ENCODE measurements at regions not wholly inside any gene's neighbourhood (a gene's known extent, or its start where the extent isn't known, plus 50 kb on each side); places are given as distances from the start of the nearest gene placed in this dataset.

DNA sequence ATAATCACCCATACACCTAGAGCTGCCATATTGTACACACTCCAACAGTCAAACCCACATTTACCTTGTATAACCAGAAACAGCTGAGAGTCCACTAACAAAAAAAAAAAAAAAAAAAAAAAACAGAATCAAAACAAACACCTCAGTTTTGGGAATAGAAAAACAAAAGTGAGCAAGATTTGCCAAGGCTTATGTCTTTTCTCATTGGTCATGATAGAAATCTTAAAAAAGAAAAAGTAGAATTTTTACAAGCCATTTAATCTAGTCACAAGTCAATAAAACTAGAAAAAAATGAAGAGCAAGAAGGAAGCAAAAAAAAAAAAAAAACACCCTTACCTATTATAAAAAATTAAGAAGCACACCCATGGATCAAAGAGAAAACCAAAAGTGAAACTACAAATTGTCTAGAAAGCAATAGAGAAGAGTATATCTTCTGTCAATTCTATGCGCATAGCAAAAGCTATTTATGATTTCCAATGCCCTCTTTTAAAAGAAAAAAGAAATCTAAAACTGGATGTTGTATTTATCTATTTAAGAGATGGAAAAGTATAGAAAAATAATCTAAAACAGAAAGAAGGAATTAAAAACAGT is 113.2 kb upstream of the GALNT2 start:
- no peak for DNase-seq (ENCODE audit: low read depth)
- in situ Hi-C loops (cut with HindIII; ENCODE audit: low pct_unique_long_range_greater_than_20kb, low sequenced_read_pairs): no loop called here

DNA sequence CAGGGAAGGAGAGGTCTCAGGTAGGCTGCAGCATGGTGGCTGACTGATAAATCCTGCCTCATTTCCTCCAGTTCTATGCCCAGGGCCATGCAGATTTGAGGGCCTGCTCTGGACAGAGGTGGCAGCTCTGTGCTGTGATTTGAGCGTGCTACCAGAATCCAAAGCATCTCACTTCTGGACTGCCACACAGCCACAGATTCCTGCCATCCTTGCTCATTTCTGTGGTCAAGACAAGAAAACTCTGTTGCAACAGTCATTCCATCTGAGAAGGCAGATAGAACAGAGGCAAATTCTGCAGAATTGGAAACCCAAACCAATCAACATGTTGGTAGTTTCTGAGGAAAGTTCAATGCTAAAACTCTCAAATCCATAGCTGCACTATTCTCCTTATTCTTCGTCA is 102.8 kb upstream of the GALNT2 start:
- DNase-seq (ENCODE audit: low read depth): no peak
- in situ Hi-C loops (cut with HindIII; ENCODE audit: low pct_unique_long_range_greater_than_20kb, low sequenced_read_pairs): no loop called here

DNA sequence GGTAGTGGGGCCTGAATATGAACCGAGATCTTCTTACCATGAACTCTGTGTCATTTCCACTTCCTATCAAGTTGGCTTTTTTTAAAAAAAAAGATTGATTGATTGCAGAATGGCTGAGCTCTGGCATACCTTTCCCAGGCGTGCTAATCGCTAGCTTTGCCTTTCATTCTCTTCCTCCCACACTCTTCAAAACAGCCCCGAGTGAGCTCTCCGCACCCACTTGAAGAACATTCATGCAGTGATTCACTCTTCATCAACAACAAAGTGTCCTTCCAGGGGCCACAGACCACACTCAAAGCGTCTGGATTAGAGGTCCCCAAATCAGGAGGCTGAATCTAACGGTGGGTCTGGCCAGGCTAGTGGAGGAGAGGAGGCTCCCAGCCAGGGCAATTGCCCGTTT is 96.3 kb upstream of the GALNT2 start:
- in situ Hi-C loops (cut with HindIII; ENCODE audit: low pct_unique_long_range_greater_than_20kb, low sequenced_read_pairs): no loop called here

DNA sequence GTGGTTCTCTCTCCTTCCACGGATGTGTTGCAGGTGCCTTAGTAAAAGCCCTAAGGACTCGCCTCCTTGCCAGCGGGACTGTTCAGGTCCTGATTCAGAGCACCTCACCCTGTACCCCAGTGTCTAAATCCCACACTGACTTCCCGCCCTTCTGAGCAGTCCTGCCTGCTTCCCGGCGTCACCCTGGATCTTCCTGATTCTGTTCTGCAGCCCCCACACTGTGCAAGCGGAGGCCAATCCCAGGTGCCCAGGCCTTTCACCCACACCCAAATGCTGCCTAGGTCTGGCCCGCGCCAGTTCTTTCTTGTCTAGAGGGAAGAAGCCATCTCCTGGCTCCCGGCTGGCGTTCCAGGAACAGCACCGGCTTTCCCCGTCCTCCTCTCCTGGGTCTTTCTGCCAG is 95.9 kb upstream of the GALNT2 start:
- in situ Hi-C loops (cut with HindIII; ENCODE audit: low pct_unique_long_range_greater_than_20kb, low sequenced_read_pairs): no loop called here
- DNase-seq (ENCODE audit: low read depth): no peak

More for the DNA sequence above, 96.3 kb upstream of the GALNT2 start:
- DNase-seq (ENCODE audit: low read depth): no peak

DNA sequence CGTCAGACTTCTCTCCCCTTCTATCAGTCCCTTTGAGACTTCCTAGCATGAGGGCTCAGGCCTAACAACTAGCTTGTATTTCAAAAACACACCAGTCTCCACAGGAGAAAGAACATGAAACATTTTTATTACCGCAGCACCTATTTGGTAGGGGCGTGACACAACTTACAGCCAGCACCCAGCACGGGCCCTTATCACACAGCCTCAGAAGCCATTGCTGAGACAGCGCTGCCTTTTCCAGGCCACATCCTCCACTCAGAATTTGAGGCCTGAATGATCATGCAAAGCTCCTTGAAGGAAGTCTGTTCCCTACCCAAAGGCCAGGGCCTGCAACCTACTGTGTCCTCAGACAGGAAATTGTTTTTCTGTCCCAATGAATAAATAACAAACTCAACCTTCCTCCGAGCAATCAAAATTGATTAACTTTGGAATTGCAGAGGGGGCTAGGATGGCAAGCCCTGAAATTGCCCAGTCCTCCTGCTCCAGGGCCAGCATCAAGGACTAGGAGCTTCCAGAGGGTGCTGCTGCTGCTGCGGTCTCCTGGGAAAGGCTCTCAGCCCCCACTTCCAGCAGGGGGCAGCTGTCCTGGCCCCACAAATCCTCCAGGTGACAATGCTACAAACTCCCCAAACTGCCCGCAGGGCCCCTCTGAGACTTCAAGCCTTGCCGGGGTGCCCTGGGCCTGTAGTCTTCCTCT is 94.3 kb upstream of the GALNT2 start:
- in situ Hi-C loops (cut with HindIII; ENCODE audit: low pct_unique_long_range_greater_than_20kb, low sequenced_read_pairs): no loop called here
- DNase-seq (ENCODE audit: low read depth): no peak

DNA sequence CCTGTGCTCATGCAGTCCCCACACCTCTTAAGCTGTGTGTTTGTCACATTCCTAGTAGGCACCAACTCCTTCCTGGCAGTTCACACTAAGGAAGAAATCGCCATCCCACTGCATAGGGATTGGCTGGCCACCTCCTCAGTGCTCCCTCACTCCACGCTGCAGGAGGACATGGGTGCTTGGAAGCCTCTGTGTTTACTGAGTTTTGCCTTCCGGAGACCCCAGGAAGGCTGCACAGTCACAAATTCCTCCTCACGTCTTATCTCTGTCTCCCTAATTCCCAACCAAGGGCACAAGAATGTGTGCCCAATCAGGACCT is 93.8 kb upstream of the GALNT2 start:
- in situ Hi-C loops (cut with HindIII; ENCODE audit: low pct_unique_long_range_greater_than_20kb, low sequenced_read_pairs): no loop called here
- DNase-seq (ENCODE audit: low read depth): no peak

DNA sequence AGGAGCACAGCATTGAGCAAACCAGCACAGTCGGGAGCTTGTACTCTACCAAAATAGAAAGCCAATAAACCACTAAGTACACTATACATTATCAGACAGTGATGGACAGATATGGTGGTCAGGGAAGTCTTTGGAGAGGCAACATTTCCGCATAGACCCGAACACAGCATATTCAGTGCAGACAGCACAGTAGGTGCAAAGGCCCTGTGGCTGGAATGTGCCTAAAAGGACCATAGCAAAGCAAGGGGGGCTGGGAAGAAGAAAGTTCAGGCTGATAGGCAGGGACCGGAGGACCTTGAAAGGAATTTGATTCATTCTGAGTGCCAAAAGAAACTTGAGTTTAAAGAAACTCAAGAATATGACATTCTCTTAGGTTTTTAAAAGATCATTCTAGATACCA is 92.0 kb upstream of the GALNT2 start:
- DNase-seq (ENCODE audit: low read depth): no peak
- in situ Hi-C loops (cut with HindIII; ENCODE audit: low pct_unique_long_range_greater_than_20kb, low sequenced_read_pairs): no loop called here

DNA sequence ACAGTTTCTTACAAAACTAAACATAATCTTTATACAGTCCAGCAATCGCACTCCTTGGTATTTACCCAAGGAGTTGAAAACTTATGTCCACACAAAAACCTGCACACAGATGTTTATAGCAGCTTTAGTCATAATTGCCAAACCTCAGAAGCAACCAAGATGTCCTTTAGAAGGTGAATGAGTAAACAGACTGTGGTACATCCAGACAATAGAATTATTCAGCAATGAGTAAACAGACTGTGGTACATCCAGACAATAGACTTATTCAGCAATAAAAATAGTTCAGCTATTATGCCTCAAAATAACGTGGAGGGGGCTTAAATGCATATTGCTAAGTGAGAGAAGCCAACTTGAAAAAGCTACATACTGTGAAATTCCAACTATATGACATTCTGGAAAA is 87.0 kb upstream of the GALNT2 start:
- no peak for DNase-seq (ENCODE audit: low read depth)
- in situ Hi-C loops (cut with HindIII; ENCODE audit: low pct_unique_long_range_greater_than_20kb, low sequenced_read_pairs): no loop called here

DNA sequence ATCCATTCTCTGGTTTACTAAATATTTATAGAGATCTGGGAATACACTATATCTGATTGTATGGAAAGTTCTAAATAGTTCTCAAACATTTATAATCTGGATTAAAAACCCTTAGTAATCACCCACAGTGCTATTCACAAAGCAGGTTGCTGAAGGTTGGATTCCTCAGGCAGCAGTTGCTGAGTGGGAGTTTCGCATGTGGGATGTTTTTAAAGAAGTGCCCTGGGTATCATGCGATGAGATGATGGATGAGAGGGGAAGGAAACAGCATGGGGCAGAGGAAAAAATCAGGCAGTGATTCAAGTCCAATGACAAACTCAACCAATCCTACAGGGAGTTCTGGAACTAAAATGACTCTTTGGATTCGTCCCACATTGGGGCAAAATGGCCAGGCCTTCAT is 85.3 kb upstream of the GALNT2 start:
- in situ Hi-C loops (cut with HindIII; ENCODE audit: low pct_unique_long_range_greater_than_20kb, low sequenced_read_pairs): no loop called here
- no peak for DNase-seq (ENCODE audit: low read depth)

DNA sequence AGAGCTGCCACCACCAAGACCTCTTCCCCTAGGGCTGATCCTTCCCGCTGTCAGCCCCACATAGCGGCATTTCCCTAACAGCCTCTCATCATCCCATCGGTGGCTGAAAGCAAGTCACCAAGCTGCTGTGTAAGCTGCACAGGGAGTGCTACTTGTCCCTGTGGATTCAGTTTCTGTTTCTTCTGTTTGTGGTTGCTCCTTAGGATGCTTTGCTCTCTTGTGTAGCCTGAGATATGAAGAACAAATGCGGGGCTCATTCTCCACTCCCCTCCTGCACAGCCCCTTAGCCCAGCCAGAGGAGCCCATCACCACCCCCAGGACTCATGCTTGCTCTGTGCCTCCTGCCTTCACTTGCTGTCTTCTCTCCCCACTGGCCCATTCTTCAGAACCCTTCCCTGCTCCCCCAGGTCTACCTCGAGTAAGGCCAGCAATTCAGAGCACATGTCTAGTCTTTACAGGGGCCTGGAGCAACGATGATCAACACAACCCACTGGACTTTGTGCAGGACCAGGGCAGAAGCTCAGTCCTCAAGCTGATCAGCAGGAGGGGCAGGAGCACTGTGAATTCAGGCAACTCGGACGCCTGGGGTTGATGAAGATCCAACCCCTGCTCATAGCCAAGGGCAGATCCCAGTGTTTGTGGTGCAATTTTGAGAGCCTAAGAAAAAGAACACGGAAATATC is 82.6 kb upstream of the GALNT2 start:
- in situ Hi-C loops (cut with HindIII; ENCODE audit: low pct_unique_long_range_greater_than_20kb, low sequenced_read_pairs): no loop called here
- DNase-seq (ENCODE audit: low read depth): no peak

DNA sequence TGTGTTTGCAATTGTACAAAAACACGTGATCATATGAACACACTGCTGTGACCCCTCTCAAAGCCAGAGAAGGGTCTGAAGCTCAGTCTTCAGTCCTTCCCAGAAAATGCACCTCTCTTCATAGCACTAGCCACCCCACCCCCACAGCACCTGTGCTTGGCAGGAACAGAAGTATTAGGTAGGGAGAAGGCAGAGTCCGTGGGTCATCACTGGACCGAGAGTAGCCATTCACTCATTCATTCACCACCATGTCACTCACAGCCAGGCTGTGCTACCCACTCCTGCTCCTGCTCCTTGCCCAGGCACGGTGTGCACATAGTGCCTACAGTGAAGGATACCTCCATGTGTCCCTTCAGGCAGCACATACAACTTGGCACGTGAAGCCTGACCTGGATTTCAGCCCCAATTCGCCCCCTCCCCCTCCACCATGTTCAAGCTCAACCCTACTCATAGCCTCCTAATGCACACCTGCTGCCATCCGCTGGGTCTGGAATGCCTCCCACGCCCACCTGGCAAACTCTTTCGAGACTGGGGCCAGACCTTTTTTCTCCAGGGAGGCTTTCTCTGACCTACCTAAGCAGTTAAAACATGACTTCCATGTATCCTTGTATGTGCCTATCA is 81.9 kb upstream of the GALNT2 start:
- no peak for DNase-seq (ENCODE audit: low read depth)
- in situ Hi-C loops (cut with HindIII; ENCODE audit: low pct_unique_long_range_greater_than_20kb, low sequenced_read_pairs): no loop called here

DNA sequence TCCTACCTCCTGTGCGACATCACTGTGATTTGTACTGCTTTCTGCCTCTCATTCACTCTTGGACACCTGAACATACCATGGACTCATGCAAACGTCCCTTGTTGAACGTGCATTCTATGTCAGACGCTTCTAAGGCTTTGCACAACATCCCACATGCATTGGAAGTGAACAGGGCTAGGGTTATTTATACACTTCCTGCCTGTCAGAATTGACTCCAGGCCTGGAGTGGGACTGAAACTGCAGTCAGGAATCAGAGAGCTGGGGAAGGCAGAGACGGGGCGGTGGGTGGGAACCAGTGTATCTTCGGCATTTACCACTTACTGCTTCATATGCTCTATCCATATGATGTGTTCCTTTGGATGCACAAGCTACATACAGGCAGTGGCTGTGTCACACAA is 81.4 kb upstream of the GALNT2 start:
- no peak for DNase-seq (ENCODE audit: low read depth)
- in situ Hi-C loops (cut with HindIII; ENCODE audit: low pct_unique_long_range_greater_than_20kb, low sequenced_read_pairs): no loop called here

DNA sequence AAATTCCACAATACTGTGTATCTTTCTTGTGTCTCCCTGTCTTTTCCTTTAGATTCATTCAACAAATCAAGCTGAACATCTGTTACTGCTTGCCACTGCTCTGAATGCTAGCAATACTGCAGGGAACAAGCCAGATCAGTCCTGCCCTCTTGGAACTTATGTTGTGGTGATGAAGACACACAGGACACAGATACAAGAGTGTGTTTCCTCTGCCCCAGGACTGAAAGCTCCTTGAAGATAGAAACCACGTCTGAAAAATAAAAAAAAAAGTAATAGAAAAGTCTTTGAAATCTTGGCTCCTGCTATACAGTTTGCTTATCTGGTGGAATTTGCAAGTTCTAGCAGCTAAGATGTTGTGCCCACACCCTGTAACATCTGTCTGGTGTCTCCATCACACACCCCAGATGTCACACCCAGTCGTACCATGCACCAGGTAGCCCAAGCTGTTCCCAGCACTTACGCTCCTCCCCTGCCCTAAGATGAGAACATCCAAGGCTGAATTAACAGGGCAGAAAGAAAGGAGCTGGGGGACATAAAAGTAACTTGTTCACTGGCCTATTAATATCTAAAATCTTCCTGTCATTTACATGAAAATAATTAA is 80.2 kb upstream of the GALNT2 start:
- no peak for DNase-seq (ENCODE audit: low read depth)
- in situ Hi-C loops (cut with HindIII; ENCODE audit: low pct_unique_long_range_greater_than_20kb, low sequenced_read_pairs): no loop called here

DNA sequence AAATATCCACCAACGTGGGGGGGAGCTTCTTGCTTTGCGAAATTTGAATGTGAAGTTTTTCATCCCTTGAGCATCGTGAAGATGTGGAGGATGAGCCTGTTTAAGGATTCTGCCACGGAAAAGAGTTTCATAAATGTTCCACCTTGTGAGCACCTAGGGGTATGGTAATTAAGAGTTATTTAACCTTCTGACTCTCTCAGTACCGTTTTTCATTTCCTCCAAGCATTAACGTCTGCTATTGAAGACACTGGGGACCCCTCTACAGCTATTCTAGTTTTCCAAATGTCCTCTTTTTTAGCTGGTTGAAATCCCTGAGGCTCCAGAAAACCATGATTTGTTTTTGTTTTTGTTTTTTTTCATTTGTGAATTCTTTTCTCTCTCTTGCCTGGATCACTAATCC is 79.1 kb upstream of the GALNT2 start:
- in situ Hi-C loops (cut with HindIII; ENCODE audit: low pct_unique_long_range_greater_than_20kb, low sequenced_read_pairs): no loop called here
- DNase-seq (ENCODE audit: low read depth): no peak

DNA sequence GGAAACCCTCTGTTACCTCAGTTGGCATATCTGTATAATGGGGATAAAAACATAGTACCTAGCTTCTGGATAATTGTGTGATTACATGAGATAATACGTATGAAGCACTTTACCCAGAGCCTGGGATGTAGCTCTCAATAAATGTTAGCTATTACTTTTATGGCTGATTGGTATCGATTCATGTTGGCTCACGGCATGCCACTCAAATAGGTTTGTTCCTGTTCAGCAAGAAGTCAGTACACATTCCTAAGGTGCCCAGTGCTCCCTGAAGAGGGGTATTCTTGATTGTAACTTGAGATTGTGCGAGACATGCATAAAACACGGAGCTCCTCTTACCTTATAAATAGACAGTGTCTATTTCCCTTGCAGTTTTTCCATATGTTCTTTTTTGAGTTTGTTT is 78.5 kb upstream of the GALNT2 start:
- DNase-seq (ENCODE audit: low read depth): no peak
- in situ Hi-C loops (cut with HindIII; ENCODE audit: low pct_unique_long_range_greater_than_20kb, low sequenced_read_pairs): no loop called here

DNA sequence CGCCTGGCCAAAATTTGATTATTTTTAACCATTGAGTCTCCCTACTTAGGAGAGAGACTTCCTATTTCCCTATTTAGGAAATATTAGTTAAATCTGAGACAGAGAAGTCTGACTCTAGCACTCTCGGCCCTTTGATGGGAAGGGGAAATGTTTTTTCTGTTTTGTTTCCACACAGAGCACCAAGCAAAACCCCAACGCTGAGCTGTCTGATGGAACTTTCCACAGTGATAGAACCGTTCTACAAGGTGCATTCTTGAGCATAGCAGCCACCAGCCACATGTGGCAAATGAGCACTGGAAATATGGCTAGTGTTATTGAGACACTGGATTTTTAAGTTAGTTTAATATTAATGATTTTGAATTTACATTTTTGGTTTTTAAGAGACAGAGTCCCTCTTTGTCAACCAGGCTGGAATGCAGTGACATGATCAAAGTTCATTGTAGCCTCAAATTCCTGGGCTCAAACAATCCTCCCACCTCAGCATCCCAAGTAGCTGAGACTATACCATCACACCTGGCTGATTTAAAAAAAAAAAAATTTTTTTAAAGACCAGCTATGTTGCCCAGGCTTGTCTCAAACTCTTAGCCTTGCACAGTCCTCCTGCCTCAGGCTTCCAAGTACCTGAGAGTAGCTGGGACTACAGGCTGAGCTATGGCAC is 77.3 kb upstream of the GALNT2 start:
- in situ Hi-C loops (cut with HindIII; ENCODE audit: low pct_unique_long_range_greater_than_20kb, low sequenced_read_pairs): no loop called here

DNA sequence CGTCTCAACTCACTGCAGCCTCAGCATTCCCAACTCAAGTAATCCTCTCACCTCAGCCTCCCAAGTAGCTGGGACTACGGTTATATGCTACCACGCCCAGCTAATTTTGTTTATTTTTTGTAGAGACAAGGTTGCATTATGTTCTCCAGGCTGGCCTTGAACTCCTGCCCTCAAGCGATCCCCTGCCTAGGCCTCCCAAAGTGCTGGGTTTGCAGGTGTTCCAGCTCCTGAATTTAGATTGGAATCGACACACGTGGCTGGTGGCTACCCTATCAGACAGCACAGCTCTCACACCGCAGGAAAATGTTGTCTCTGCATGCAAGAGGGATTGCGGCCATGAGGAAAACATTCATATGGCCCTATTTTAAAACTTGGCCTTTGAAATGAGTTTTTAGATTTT is 76.7 kb upstream of the GALNT2 start:
- no peak for DNase-seq (ENCODE audit: low read depth)
- in situ Hi-C loops (cut with HindIII; ENCODE audit: low pct_unique_long_range_greater_than_20kb, low sequenced_read_pairs): no loop called here

More for the DNA sequence above, 77.3 kb upstream of the GALNT2 start:
- DNase-seq (ENCODE audit: low read depth): no peak

DNA sequence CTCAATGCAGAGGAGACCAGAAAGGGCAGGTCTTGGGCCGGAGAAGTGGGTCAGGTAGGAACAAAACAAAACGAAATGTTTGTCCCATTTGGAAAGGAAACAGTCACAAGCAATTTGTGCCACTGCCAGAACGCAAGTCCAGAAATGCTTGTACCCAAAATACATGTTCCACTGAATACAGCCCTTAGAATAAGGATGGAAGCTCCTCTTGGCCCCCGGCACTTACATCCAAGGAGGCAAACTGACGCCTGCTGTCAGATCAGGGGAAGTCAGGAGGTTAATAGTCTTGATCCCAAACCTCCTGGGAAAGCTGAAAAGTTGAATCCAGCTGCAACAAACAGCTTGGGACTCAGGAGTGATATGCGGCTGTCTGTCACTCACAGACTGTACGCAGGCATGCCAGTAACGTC is 75.9 kb upstream of the GALNT2 start:
- DNase-seq (ENCODE audit: low read depth): no peak
- in situ Hi-C loops (cut with HindIII; ENCODE audit: low pct_unique_long_range_greater_than_20kb, low sequenced_read_pairs): no loop called here
